ENCODE measurements at regions not wholly inside any gene's neighbourhood (a gene's known extent, or its start where the extent isn't known, plus 50 kb on each side); places are given as distances from the start of the nearest gene placed in this dataset.

DNA sequence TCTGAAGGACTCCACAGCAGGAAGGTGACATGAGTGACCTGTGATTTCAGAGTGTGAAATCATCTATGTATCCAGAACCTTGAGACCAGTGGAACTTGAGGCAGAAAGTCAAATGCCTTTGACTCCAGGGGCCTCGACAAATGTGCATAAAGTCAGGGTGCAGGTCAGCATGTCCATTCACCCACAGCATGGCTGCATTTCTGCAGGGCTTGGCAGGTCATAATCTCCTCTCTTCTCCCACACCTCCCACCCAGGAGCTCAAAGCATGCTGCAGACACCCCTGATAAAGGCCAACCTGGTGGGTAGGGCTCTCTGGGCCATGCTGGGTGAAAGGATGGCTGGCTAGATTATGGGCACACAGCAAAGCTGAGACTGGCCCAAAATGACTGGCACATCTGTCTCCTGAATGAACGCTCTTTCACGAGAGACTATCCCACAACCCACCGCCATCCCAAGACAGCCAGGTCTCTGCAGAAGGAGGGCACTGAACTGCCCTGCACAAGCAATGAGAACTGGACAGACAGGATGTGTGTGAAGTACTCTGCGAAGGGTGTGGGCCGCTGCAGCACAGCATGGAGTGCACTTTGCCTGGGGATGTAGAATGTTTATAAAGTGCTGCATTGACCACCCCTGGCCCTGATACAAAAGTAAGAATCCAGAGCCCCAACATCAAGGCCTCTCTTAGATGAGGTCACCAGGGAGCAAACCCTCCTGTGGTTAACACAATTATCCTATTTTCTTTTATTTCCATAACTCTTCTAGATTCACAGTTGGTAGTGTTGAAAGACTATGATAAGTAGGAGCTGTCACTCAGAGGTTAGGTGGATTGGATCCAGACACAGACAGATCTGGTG is 78.2 kb upstream of the NXT1 start:
- TF ChIP-seq, protein P1, sequence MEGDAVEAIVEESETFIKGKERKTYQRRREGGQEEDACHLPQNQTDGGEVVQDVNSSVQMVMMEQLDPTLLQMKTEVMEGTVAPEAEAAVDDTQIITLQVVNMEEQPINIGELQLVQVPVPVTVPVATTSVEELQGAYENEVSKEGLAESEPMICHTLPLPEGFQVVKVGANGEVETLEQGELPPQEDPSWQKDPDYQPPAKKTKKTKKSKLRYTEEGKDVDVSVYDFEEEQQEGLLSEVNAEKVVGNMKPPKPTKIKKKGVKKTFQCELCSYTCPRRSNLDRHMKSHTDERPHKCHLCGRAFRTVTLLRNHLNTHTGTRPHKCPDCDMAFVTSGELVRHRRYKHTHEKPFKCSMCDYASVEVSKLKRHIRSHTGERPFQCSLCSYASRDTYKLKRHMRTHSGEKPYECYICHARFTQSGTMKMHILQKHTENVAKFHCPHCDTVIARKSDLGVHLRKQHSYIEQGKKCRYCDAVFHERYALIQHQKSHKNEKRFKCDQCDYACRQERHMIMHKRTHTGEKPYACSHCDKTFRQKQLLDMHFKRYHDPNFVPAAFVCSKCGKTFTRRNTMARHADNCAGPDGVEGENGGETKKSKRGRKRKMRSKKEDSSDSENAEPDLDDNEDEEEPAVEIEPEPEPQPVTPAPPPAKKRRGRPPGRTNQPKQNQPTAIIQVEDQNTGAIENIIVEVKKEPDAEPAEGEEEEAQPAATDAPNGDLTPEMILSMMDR (IDR thresholded peaks at IDR 0.05), result no peak
- TF ChIP-seq POLR2A (IDR thresholded peaks at IDR 0.05), result no peak

Data from right lobe of liver (tissue), 4 donors.